Medulla oblongata (tissue), 1 donor: ENCODE measurements at regions not wholly inside any gene's neighbourhood (a gene's known extent, or its start where the extent isn't known, plus 50 kb on each side); places are given as distances from the start of the nearest gene placed in this dataset.
"Not testable (repeated sequence)": the region's sequence is repeated elsewhere in the genome, so short reads cannot be mapped to it uniquely, and the experiment has no call there.

Experiments used
- DNase-seq: peaks from one replicate; pipeline ENCODE4 v3.0.0-alpha.2; 2015; ENCODE audit errors: extremely low spot score

DNA sequence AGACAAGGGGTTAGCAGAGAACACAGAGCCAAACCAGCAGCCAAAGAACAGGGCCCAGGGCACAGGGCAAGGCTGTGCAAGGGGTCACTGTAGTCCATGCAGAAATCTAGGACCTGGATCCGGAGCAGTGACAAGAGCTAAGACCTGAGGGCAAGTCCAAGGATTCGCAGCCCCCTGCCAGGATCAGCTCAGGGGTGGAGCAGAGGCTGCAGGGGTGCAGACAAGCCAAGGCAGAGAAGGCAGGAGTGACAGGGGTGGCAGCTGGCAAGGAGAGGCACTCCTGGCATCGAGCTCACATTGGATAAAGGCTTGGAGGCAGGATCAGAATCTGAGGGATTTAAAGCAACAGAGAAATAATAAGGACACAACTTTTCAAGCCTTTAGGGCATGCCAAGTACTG lies 80.7 kb upstream of the NANOS1 start:
- no peak for DNase-seq

DNA sequence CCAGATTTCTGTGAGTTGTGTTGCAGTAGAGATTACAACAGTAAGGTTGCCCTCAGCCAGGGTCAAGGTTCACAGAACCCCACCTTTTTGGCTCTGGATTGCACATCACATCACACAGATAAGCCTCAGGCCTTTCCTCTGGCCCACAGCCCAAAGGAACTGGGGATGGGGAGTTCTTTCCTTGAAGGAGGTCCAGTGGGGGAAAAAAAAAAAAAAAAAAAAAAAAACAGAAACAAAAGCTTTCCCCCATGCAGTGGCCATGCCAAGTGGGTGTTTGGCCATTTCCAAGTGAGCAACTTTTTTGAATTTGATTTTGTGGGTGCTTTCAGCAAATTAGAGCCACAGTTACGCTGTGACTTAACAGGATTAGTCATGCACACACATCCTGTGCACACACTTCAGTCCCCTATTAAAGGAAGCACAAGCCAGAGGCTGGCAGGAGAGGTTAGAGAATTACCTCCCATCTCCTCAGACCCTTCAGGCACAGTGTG lies 79.3 kb upstream of the NANOS1 start:
- no peak for DNase-seq

DNA sequence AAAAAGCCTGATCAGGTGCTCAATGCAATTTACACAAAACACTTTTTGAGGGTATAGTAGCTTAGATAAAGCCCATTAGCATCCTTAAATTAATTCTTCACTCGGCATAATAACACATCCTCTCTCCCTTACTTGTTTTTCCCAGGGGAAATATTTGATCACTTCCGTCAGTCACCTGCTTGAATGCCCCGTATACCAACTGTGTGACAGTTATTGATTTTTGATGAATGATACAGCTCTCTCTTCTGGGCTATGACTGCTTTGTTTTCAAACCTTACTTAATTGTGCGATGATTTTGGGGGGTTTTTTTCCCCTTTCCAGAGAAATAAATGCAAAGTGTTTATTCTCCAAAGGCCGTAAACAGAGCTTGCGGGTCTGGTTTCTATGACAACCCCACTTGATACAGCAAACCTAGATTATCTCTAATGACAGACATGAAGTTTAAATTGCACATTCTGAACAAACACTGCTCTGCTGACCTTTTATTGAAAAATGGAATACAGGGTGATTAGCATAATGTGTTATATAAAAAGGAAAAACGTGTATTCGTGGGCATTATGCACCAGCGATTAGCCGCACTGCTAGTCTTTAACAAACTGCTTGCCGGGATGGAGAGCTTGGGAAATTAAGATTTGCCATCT lies 78.4 kb upstream of the NANOS1 start:
- no peak for DNase-seq

DNA sequence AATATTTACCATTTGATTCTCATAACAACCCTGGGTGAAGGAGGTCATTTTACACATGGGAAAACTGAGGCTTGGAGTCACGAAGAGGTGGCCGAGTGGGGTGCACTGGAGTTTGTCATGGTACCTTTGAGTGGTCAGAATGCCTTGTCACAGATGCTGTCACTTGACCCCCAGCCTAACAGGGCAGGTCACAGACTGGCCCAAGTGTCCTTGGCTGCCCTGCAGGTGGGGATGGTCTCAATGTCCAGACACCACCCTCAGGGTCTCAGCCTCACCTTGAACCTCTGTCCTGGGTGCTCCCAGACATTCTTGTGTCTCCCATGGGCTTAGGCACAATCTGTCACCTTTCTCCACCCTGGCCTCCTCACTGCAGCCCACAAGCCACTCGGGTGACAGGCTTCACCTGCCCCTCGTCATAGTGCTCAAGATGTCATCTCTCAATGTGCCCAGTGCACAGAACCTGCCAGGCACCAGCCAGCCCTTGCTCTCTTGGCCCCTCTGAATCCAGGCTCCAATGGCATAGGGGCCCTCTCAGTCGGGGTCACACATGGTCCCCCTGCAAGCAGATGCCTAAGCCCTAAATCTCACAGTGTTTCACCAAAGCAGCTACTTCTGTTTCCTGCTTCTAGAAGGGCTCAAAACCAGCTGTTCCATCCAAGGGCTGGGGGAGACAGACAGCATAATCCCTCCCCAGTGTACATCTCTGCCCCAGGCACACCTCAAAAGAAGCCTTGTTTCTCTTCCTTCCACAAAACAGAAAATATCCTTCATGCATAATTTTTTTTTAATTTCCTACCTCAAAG lies 76.8 kb upstream of the NANOS1 start:
- no peak for DNase-seq

DNA sequence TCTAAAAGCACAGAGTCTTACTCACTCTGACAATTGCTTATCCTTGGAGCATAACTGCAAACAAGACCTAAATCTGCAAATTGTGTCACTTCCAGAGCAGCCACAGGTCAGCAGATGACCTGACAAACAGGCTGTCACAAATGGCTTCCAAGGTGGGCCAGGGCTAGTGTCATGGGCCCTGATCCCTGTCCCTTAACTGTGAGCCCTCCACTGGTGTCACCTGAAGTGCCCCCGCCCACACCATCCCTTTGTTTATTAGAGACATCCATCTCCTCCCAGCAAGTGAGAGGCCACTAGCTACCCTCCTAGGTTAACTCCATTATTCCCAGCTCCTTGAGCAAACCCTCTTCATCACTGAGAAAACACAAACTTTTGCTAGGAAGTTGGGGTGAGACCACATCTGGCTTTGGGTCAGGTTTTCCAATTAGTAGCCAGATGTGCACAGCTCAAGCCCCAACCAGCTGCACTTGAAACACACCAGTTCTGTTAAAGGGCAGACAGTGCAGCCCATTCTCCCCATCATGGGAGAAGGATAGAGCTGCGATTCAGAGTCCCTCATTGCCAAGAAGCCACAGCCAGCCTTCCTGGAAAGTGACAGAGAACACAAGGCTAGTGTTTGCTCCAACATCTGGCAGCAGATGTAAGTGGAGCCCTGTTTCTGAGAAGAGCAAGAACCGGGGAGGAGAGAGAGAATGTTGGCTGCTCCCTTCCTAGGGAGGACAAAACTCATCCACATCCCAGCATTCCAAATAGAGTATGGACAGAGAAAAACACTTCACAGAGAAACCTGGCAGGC lies 75.7 kb upstream of the NANOS1 start:
- peak; percentile 75 for DNase-seq

DNA sequence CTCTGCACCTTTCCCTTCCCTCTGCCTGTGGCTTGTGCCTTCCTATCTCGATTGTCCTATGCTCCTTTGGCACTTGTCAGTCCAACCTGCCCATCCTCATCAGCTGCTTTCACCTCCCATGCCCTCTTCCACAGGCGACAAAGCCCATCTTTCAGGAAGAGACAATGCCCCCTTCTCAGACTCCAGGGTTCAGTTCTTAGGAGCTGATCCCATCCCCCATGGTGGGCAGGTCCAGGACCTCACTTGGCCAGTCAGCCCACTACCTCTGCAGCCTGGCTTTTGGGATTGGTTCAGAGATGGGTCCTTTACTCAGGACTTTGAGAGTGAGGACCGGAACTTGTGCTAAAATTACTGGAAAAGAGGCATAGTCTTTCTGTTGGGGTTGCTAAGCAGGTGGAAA lies 74.0 kb upstream of the NANOS1 start:
- no peak for DNase-seq

DNA sequence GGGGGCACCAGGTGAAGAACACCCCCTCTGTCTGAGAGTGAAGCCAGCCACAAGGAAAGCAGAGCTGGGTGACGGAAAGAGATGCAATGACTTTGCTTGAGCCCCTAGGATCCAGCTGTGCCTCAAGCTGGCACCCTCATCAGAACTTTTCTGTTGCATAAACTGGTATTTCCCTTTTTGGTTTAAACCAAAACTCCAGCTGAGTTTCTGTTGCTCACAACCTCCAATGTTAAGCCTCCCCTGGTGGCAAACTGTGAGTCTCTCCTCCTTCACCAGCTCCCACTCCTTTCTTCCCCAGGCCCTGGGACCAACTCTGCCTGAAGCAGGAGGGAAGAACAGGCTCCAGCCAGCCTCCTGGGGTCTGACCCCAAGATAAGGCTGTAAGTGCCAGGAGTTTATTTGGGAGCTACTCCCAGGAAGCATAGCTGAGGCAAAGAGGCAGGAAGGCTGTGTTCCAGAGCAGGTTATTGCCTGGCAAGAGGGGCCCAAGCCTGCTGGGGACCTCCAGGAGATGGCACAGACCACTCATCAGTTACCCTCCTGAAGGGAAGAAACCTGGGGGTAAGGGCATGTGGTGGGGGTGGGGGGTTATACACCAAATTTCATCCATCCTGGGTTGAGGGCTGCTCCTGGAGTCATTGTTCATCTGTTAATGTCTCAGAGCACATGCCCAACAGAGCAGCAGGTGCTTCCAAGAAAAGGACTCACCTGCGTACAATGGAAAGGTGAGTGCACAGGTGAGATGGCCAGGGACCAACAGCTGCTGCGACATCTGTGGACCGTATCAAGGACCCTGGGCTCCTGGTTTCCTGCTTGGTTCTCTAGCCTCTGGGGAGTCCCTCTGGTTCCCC lies 73.3 kb upstream of the NANOS1 start:
- DNase-seq = no peak

DNA sequence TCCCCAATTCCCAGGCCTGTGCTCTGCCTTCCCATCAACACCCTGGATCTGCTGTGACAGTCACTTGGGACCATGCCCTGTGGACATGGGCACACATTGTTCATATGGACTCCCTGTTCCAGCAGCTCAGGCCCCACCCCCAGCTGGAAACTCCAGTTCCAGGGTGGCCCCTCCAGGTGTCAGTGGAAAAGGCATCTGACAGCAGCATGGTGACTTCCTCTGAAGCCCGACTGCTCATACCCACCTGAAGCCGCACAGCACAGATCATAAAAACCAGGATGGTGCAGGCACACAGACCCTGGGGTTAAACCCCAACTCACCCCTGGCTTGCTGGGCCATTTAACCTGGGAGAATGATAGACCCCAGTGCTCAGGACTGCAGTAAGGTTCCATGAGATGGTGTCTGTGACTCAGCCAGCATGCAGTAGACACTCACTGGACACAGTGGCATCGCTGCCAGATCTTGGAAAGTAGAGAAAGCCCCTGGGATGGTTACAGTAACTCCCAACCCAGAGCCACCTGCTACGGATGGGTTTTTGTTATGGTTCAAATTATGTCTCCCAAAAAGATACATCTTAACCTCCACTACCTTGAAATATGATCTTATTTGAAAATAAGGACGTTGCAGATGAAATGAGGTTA lies 72.6 kb upstream of the NANOS1 start:
- no peak for DNase-seq

DNA sequence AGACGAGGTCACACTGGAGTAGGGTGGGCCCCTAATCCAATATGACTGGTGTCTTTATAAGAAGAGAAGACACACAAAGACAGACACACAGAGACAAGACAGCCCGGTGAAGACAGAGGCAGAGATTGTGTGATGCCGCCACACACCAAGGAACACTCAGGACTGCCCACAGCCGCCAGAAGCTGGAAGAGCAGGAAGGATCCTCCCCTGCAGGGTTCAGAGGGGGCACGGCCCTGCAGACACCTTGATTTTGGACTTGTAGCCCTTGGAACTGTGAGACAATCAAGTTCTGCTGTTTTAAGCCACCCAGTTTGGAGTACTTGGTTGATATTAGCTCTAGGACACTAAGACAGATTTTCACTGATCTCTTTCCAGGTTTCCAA lies 72.1 kb upstream of the NANOS1 start:
- DNase-seq = no peak

DNA sequence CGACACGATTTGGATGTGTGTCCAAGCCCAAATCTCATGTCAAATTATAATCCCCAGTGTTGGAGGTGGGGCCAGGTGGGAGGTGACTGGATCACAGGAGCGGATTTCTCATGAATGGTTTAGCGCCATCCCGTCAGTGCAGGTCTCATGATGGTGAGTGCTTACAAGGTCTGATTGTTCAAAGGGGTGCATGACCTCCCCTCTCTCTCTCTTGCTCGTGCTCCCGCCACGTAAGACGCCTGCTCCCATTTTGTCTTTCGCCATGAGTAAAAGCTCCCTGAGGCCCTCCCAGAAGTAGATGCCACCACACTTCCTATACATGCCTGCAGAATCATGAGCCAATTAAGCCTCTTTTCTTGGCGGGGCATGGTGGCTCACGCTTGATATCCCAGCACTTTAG lies 71.5 kb upstream of the NANOS1 start:
- no peak for DNase-seq

DNA sequence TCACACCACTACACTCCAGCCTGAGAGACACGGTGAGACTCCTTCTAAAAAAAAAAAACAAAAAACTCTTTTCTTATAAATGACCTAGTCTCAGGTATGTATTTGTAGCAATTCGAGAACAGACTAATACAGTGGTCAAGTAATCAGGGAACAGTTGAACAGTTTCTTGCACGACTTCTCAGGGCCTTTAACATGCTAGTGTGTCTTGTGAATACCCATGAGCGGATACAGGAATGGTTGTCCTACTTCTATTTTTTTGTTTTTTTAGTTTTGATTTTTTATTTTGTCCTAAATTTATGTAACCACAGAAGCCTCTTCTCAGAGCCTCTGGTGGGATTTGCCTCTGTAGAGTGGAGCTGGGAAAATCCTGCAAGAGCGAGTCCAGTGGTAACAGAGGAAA lies 71.0 kb upstream of the NANOS1 start:
- DNase-seq = no peak

DNA sequence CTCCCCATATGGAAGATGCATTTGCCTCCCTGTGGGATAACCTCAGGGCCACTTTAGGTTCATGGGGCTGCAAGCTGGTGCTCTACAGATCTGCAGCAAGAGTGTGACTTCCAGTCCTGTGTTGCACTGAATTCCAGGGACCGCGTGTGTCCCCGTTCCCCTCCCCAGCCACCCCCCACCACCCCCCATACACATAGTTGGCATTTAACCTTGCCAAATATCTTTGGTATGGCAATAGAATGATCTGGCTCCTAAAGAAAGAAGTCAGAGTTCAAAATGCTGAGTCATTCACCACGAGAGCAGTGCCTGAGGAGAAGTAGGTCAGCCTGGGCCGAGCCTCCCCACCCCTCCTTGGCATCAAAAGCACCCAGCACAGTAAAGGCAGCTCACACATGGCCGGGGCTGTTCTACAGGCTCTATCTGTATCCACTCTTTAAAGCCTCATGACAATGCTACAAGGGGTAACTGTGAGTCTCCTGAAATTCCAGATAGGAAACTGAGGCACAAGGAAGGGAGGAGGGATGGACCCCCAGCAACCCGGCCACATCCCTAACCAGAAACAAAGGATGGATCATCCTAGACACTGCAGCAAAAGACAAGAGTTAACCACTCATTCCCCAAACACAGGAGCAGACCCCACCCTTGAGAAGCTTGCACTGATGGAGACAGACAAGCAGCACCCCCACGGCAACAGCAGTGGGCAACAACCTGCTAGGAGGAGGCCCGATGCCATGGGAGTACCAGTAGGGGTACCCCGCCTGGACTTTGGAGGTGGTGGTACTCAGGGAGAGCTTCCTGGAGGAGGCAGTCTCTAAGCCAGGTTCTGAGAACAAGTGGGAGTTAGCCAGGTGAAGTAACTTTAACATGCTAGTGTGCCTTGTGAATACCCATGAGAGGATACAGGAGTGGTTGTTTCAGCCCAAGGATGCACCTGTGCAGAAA lies 70.3 kb upstream of the NANOS1 start:
- peak; percentile 69 for DNase-seq

DNA sequence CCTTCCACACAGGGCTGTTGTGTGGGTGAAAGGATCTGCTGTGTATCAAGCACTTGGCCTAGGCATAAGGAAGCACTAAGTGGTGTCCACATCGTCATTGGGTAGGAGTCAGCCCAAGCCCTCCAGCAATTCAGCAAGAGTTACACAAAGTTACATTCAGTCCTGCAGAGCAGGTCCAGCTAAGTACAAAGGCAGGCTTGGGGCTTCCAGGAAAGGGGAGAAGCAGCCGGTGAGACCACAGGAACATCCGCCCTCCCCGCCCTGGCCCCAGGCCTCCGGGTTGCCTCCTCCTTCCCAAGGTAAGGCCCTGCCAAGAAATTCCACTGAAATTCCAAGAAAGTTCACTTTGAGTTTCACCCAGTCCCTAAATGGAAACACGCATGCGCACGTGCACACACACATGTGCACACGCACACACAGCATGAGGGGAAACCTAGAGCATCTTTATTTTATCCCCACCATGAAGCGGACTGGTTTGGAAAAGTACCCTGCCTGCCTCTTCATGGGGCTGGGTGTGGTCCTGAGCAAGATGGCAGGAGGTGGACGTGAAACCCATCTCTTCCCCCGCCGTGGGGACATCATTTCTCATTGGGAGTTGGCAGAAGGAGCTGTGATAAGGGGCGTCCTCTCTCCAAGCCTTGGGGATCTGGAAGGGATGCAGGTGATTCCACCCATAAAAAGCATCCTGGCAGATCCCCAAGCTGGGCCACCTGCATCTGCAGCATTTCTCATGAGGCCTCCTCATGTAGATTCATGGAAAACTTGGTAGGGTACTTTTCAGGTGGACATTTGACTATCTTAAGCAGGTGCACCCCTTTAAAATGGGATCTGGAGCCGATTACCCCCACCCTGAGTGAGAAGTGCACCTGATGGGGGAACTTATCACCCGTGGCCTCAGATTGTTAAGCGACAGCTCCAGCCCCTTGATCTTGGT lies 69.1 kb upstream of the NANOS1 start:
- no peak for DNase-seq

DNA sequence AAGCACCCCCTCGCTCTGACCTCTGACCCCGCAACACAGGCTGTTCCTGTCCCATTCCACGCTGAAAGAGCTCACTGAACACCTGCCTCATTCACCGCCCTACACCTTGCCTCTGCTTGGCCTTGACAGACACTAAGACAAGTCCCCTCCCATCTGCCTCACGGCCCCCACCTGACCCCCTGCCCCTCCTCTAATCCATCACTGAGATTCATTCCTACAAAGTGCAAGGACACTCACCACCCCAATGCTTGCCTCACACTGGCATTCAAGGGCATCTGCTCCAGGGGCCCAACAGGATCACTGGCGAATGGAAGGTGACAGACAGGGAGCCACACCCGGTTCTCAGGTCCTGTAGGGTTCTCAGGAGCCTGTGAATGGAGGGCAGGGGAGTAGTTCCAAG lies 68.1 kb upstream of the NANOS1 start:
- DNase-seq = no peak

DNA sequence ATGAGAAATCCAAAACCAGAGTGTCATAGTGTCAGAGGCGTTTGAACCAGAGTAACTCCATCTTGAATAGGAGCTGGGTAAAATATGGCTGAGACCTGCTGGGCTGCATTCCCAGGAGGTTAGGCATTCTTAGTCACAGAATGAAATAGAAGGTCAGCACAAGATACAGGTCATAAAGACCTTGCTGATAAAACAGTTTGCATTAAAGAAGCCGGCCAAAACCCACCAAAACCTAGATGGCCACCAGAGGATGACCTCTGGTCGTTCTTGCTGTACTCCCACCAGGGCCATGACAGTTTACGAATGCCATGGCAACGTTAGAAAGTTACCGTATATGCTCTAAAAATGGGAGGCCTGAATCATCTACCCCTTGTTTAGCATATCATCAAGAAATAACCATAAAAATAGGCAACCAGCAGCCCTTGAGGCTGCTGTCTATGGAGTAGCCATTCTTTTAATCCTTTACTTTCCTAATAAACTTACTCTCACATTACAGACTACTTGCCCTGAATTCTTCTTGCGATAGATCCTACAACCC lies 67.1 kb upstream of the NANOS1 start:
- not testable (repeated sequence) for DNase-seq

DNA sequence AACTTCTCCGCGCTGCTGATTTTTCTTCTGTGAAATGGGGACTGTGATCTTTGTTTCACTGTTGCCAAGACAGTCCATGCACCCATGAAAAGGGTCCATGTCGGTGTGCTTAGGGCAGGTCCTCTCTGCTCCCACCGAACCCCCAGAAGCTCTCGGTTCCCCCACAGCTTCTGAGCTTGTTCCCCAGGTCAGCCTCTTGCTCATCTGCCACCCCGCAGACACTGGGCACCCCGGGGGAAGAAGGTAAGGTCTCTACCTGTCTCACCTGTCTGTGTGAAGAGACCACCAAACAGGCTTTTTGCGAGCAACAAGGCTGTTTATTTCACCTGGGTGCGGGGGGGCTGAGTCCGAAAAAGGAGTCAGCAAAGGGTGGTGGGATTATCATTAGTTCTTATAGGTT lies 66.2 kb upstream of the NANOS1 start:
- DNase-seq = no peak

DNA sequence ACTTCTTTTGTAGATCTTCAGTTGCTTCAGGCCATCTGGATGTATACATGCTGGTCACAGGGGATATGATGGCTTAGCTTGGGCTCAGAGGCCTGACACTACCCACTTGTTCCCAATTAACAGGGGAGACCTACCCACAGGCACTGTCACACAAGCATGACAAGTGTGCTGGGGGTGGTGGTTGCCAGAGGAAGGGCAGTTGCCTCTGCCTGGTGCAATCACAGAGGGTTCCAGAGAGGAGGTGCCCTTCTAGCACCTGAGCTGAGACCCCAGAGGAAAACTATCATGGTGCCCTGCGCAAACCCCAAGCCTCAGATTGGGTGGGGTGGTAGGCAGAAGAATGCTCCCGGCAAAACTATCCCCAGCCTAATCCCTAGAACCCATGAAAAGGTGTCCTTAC lies 65.6 kb upstream of the NANOS1 start:
- no peak for DNase-seq

DNA sequence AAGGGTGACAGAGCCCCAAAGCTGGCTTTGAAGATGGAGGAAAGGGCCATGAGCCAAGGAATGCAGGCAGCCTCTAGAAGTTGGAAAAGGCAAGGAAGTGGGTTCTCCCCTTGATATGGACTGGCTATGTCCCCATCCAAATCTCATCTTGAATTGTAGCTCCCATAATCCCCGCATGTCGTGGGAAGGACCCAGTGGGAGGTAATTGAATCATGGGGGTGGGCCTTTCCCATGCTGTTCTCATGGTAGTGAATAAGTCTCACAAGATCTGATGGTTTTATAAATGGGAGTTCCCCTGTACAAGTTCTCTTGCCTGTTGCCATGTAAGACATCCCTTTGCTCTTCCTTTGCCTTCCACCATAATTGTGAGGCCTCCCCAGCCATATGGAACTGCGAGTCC lies 65.0 kb upstream of the NANOS1 start:
- DNase-seq = not testable (repeated sequence)

DNA sequence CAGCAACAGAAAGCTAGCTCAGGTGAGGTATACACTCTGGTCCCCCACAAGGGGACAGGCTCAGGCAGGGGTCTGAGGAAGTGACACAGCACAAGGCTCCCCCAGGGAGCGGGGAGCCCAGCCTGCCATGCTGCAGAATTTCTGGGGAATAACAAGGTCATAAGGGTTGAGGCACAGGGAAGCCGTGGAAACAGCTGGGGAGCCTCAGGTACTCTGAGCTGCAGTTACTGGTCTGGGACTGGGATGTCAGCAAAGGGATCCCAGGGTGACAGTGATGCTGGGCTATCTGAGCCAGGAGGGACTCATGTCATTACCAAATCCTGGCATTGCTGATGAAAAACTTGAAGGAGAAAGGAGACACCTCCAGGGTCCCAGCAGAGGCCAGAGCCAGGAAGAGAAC lies 64.4 kb upstream of the NANOS1 start:
- DNase-seq = no peak
